Inflammatory macrophage treated with lipopolysaccharide for 1 hour (primary cell): ENCODE measurements at regions not wholly inside any gene's neighbourhood (a gene's known extent, or its start where the extent isn't known, plus 50 kb on each side); places are given as distances from the start of the nearest gene placed in this dataset.

ENCODE experiments used
- DNase-seq, 2 donors: peaks; one replicate each; pipeline ENCODE4 v3.0.0-alpha.2; 2020 to 2022

DNA sequence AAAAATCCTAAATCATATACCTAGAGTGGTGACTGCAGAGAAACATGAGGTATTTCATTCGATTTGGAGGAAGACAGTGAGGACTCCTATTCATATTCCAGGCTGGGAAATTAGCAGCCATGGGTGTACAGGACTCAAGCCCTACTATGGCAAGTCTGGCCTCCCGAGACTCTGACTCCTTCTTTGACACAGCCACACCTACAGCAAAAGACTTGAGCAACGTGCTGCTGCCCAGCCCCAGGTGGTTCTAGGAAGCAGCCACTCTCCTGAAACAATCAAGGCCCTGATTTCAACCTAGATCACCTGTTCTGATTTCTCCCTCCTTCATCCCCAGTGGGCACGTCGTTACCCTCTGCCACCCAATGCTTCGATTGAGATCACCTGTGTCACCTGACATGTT, 84.0 kb upstream of the ATP11B start:
- no peak for DNase-seq

GRCh38 chr3:182710557-182711157, 82.6 kb upstream of the ATP11B start:
- peak in 1 of 2 donors; percentile 46 for DNase-seq

GRCh38 chr3:182711261-182711683, 82.0 kb upstream of the ATP11B start:
- DNase-seq = peak; percentile 10 to 17

DNA sequence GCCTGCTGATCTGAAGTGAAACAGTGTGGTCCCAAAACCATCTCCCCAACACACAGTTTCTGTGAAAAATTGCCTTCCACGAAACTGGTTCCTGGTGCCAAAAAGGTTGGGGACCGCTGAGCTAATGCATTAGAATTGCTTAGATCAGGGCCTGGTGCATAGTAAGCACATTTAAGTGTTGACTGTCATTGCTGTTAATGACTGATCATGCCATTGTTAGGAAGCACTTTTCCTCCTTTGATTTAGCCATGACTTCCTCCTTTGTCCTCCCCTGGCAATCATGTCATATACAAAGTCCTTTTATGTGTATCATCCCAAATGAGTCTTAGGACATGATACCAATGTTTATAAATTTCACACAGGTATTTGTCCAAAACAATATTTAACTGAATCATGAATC, 81.5 kb upstream of the ATP11B start:
- no peak for DNase-seq

- DNase-seq = no peak
These were observed 80.2 kb upstream of the ATP11B start for GRCh38 chr3:182713111-182713510.

GRCh38 chr3:182713743-182714517, 79.4 kb upstream of the ATP11B start:
- DNase-seq = peak; percentile 68 to 73

DNA sequence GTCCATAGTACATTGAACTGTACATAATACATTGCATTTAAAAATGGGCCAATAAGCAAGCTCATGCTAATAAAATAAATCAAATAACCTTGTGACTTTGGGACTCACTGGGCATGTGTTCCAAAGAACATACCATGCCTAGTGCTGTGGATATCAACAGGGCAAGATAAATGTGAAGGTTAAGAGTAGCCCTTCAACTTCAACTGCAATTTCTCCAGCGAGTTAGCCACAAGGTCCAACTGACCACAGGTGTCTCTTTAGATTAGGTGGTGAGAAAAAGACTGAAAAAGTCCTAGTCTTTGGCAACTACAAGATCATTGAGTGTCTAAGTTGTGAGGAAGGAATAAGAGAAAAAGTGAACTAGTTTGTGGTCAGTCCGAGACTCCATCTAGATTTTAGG, 78.3 kb upstream of the ATP11B start:
- no peak for DNase-seq

- DNase-seq = no peak
These were observed 77.1 kb upstream of the ATP11B start for GRCh38 chr3:182716114-182716688.

GRCh38 chr3:182717216-182717615, 76.1 kb upstream of the ATP11B start:
- no peak for DNase-seq

DNA sequence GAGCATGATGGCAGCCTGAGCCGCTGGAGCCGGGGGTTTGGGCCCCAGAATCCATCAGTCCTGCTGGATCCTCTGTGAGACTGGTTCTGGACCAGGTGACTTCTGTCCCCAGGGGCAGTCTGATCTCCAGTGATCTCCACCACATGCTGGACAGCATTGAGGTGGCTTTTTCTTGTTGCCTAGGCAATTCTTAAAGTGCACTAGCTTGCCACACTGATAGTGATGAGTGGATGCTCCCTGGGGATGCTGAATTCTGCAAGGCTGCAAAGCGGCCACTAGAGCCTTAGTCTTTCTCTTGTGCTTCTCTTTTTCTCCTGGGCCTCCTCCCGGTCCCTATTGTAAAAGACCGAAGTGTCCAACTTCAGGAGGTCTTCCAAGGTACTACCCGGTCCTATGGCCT, 70.4 kb upstream of the ATP11B start:
- DNase-seq = no peak

GRCh38 chr3:182723596-182723995, 69.7 kb upstream of the ATP11B start:
- DNase-seq = no peak

DNA sequence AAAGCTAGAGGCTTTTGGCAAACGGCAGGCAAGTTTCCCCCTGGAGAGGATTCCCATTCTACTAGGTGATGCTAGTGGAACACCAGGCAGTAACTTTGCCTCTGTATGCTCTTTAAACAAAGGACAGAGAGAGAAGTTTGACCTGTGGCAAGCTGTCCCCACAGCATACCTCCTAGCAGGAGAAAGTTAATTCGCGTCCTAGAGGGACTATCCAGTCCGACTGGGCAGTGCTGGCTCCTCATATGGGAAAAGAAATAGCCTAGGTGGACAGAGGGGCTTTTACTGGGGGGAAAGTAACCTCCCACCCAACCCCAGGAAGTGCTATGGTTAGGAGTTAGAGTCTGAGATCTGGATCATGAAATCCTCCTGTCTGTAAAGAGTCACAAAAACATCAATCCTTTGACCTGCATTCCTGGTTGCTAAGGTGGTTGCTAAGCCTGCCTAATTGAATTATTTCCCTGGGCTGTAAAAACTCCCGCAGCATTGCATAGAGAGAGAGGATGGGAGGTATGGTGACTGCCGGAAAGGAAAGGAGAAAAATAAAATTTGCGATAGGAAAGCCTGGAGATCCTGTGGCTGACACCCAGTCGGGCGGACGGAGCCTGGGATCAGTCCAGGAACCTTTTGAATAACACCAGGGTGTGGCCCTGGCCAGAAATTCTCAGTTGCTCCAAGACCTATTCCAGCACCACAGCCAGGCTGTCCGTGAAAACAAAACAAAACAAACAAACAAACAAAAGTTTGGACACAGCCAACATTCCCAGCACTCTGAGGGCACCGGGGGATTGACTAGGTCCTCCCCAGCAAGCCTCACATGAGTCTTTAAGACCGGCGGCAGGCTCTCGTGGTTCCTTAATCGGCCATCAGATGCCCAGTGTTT, 67.7 kb upstream of the ATP11B start:
- DNase-seq = no peak

DNA sequence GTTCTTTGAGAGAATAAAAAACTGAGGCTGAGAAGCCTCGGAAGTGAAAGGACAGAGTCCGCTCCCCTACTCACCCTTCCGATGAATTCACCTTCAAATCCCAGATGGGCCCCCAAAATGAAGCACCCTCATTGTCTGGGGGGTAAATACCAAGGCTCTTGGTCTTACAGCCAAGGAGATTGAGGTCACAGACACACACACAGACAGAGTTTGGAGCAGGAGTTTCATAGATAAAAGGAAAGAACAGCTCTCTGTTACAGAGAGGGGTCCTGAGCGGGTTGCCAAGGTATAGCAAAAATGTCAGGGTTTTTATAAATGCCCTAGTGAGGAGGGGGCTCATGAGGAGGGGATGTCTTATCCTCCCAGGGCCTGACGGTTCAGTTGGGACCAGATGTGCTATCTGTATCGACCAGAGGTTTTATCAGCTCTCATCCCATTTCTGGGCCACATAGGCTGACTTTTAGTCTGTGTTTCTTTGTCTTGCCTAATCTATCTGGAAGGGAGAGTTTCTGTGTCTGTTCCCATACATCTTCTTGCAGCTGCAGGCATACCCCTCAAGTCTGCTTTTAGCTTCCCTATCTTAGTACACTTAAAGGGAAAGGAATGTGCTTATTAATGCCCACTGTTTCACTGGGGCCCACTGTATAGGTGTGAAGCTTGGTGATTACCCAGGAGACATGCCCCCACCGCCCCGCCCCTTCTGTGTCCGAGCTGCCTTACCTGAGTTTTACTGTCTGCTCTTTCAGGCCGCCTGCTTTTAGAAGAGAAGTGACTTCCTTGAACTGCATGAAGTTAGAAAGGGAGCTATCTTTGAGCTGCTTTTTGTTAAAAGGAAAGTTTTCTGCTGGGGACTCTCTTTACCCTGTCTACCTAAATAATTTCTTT, 66.8 kb upstream of the ATP11B start:
- no peak for DNase-seq

GRCh38 chr3:182728238-182728637, 65.1 kb upstream of the ATP11B start:
- no peak for DNase-seq

DNA sequence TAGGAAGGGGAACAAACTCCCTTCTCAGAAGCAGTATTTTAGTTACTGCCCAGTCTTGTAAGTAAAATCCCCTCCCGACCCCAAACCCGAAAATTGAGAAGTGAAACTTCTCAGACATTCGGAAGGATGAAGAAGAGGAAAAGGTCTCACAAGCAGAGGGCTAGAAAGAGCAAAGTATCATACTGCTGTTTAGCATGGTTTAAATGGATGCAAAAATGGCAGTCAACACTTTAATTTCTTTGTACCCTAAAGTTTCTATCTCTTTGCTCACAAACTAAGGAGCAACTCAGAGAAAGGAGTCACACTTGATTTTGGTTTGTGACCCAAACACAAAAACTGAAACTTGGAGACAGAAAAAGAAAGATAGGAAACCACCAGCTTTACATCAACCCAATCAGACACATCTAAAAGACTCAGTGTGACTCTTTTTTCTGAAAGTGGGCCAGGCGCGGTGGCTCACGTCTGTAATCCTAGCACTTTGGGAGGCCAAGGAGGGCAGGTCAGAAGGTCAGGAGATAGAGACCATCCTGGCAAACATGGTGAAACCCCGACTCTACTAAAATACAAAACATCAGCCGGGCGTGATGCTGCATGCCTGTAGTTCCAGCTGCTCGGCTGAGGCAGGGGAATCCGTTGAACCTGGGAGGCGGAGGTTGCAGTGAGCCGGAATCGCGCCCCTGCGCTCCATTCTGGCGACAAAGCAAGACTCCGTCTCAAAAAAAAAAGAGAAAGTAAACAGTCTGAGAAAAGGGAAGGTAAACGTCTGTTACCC, 63.2 kb upstream of the ATP11B start:
- peak; percentile 5 to 11 for DNase-seq

DNA sequence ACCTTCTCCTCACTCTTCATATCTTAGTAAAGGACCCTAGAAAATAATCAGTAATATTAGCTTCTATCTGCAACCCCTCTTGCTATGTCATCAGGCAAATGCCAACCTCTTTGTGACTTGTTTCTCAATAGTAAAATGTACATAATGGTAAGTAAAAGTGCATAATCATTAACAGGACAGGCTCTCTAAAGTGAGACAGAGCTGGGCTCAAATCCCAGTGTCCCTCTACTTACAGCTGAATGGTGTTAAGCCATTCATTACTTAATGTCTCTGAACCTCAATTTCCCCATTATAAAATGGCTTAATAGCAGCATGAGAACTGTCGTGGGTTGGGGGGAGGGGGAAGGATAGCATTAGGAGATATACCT, 62.6 kb upstream of the ATP11B start:
- DNase-seq = peak in 1 of 2 donors; percentile 6

GRCh38 chr3:182731764-182732163, 61.5 kb upstream of the ATP11B start:
- no peak for DNase-seq

DNA sequence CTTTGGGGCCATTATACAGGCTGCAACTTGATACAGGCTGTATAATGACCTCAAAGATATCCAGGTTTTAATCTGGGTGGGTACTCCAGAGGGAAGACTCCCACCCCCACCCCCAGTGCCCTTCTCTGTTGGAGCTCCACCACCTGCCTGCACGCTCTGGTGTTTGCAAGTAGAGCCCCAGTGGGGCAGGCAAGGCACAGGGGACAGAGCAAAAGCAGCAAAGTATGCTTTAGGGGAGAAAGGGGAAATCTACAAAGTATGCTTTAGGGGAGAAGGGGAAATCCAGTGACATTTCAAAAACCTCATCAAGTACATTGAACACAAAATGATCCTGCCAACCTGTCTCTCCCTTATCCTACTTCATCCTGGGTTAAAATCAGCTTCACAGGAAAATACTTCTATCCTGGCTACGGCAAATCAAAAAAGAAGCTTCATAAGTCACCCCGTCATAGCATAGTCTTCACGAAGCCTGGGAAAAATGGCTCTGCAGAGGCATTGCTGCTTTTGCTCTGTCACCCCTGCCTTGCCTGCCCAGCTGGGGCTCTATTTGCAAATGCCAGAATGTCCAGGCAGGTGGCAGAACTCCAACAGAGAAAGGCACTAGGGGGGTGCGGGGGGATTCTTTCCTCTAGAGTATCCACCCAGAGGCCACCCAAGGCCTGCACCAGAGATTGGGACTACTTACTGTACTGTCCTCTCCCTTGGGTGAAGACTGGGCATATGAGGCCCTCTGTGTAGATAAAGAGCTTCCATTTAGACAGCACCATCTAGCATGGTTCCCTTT, 60.9 kb upstream of the ATP11B start:
- DNase-seq = no peak

- DNase-seq = no peak
These were observed 57.6 kb upstream of the ATP11B start for GRCh38 chr3:182735672-182736071.

DNA sequence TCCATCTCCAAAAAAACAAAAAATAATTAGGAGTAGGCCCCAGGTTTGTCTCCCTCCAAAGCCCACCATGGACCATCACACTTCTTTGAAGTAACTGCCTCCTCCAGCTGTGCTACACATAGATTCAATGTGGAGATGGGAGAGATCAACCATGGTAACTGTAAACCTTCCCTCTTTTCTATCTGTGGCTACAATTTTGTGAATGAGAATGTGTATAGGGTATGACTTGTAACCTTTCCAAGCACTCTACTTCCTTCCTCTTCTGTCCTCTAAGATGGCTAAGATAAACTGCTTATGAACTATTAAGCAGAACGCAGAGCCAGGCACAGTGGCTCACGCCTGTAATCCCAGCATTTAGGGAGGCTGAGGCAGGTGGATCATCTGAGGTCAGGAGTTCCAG, 55.5 kb upstream of the ATP11B start:
- no peak for DNase-seq
